HG02588 (cell line): ENCODE measurements at regions not wholly inside any gene's neighbourhood (a gene's known extent, or its start where the extent isn't known, plus 50 kb on each side); places are given as distances from the start of the nearest gene placed in this dataset.
A peak's percentile ranks its signal among the peaks of the same experiment; 100 is the strongest.
"Not testable (repeated sequence)": the region's sequence is repeated elsewhere in the genome, so short reads cannot be mapped to it uniquely, and the experiment has no call there.

Experiments
- ATAC-seq: cut with Tn5 transposase; IDR thresholded peaks from one replicate; pipeline ENCODE4 v1.9.1; 2021; ENCODE audit warnings: mild to moderate bottlenecking, moderate library complexity; ENCODE audit not compliant: unreplicated experiment

DNA sequence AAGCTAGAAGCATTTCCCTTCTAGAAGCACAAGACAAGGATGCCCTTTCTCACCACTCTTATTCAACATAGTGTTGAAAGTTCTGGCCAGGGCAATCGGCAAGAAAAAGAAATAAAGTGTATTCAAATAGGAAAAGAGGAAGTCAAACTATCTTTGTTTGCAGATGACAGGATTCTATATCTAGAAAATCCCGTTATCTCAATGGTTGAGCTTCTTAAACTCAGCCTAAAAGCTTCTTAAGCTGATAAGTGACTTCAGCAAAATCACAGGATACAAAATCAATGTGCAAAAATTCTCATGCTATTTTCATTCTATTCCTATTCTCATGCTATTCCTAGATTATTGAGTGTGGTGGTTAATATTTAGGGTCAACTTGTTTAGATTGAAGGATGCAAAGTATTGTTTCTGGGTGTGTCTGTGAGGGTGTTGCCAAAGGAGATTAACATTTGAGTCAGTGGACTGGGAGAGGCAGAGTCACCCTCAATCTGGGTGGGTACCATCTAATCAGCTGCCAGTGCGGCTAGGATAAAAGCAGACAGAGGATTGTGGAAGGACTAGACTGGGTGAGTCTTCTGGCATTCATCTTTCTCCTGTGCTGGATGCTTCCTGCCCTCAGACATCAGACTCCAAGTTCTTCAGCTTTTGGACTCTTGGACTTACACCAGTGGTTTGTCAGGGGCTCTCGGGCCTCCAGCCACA lies 111.9 kb downstream of the LSMEM1 start:
- ATAC-seq: not testable (repeated sequence)

DNA sequence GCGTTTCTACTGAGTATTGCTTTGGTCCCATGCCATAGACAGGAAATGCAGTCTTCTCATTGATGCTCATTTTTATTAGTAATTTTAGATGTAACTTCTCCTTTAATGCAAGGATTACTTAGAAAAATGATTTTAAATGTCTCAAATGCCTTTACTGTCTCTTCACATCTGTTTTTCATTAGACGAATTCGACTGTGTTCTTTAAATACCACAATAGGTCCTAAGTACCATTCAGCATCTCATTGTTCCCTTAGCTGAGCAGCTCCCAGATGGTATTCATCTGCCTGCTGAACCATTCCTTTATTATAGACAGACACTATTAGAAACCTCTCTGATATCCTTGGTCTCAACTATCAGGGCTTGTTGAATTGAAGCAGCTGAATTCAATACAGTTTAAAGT lies 113.6 kb downstream of the LSMEM1 start:
- no peak for ATAC-seq

GRCh38 chr7:112596260-112596659 lies 115.5 kb downstream of the LSMEM1 start:
- no peak for ATAC-seq

GRCh38 chr7:112596981-112597380 lies 116.2 kb downstream of the LSMEM1 start:
- ATAC-seq: no peak

GRCh38 chr7:112603673-112604072 lies 122.9 kb downstream of the LSMEM1 start:
- ATAC-seq: no peak

- ATAC-seq: no peak
Measured at GRCh38 chr7:112610636-112611035, 129.8 kb downstream of the LSMEM1 start.

- no peak for ATAC-seq
Measured at GRCh38 chr7:112615701-112616100, 134.9 kb downstream of the LSMEM1 start.

DNA sequence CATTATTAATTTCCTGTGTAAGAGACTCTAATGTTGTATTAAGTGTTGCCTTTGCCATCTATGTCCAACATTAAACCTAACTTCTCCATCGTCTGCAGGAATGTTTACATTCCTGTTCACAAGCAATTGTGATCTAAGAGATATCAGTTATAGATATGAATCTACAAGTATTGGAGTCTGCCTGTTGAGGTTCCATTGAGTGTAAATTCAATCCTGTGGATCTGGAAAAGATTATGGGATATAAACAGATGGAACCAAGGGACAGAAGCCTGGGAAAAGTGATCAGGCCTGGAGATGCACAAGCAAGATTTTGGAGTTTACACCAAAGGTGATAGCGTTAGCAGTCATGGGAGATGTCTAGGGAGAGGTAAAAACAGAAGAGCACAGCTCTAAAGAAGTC lies 135.5 kb downstream of the LSMEM1 start:
- no peak for ATAC-seq

GRCh38 chr7:112619343-112619742 lies 138.6 kb downstream of the LSMEM1 start:
- ATAC-seq: no peak

DNA sequence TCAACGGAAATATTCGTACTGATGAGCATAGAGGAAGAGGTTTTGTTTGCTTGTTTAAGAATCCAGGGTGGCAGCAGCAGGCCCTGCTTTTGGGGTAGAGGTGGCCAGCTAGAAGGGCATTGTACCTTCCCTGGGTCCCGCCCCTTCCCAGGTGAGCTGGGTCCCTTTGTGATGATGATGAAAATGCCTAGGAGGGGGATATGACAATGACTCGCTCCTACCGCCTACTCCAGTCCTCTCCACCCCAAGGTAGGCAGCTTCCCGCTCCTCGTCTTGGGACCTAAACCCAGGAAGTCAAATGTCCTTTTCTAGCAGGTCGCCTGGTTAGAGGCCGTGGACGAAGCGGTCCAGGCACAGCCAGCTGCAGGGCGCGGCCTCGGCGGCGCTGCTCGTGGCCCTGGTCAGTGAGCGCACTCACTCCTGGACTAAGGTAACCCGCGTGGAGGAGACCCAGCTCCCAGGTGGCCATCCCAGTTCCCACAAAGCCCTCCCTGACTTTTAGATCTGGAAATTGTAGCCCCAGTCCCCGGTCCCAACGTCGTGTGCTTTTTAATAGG lies 141.4 kb downstream of the LSMEM1 start:
- ATAC-seq: no peak

DNA sequence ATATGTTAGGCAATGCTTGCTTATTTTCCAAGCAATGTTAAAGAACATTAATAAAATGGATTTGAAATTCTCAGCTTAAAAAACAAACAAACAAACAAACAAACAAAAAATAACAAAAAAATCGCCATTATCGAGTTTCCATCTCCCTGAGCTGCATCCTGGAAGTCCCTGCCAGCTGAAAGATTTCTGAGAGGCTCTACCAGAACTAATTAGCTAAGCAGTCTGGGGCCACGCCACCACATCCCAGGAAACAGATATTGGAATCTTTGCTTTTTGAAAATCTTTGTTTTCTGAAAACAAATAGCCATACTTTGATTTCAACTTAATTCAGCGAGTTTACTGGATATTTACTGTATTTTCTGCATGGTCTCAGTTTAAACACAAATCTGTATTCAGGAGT lies 143.6 kb downstream of the LSMEM1 start:
- no peak for ATAC-seq

DNA sequence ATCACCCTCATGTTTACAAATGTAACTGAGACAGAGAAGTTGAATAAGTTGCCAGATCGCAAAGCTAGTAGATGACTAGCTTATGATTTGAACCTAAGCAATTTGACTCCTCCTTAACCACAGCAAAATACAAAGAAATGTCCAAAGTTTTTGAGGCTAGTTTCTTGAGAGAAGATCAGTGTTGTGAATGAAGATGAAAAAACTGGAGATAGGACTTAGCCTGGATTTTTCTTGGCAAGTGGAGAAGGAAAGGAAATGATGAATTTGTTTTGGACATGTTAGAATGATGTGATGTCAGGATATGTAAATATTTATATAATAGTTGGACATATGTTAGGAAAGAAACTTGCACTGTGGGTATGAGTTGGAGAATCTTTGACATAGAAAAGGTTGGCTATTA lies 149.8 kb downstream of the LSMEM1 start:
- ATAC-seq: no peak

- ATAC-seq: no peak
Measured at GRCh38 chr7:112634107-112634506, 153.3 kb downstream of the LSMEM1 start.

- no peak for ATAC-seq
Measured at GRCh38 chr7:112635742-112636141, 154.5 kb downstream of the TMEM168 start.

DNA sequence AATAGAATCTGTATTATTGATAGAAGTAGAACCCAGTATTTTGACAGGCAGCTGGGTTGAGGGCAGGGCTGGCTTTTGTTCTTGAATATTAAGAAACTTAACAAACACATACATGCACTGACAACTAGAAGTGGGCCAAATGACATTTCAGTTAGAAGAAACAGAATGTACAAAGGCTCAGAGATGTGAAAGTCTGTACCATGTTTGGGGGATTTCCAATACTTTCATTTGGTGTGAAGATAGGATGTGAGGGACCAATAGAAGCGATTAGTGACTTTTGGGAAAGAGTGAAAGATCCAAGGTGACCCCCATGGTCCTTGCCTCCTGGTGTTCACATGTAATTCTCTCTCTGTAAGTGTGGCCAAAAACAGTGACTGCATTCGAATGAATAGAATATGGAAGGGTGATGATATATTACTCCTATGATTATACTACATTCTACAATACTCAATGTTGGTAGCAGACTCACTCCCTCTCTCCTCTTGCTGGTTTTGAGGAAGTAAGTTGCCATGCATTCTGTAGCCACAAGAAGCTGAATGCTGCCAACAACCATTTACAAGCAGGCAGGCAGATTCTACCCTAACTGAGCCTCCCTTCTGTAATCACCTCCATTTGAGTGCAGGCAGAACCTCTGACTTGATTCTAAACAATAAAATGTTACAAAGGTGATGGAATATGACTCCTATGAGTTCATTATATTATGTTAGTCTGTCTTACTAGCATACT lies 151.4 kb downstream of the TMEM168 start:
- peak; percentile 37 for ATAC-seq

DNA sequence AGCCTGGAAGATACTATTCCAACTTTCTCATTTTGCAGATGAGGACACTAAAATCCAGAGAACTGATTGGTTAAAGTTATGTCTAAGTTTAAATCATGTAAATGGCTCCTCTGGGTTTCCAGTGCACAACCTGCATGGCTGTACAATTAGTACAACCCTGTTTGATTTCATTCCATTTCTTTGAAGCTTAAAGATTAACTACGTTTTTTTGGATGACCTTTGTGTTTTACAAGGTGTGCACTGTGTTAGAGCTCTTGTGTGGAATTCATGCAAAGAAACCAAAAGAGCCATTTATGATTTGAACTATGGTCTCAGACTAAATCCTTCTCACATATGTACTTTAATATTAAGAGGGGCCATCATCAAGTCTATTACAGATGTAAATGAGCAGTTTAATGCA lies 149.5 kb downstream of the TMEM168 start:
- no peak for ATAC-seq

DNA sequence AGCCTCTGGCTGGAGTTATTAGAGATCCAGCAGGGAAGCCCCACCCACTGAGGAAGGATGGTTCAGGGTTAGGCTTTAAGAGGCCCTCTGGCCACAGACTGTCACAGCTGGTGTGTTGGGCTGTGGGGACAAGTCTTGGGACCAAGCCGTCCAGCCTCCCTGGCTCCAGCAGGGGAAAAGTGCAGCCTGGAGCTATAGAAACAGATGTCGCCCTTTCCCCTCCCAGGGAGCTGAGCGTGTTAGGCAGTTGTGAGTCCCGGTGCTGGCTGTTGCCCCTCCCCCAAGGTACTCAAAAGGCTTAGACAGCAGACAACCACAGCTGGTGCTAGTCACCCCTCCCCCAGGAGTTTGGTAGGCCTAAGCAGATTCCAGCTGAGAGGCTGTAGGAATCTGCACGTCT lies 143.4 kb downstream of the TMEM168 start:
- ATAC-seq: no peak

DNA sequence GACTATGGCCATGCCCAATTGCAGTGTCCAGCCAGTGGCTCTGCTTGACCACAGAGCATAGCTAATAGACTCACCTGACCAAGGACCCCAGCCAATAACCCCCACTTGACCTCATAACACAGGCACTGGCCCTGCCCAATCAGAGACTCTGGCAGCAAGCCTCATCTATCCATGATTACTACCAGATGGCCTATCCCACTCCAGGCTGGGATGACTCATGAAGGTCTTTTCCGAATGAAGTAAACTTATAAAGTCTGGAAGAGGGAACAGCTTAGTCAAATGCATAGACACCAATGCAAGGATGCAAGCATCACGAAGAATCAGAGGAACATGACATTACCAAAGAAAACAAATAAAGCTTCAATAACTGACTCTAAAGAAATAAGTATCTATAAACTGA lies 141.4 kb downstream of the TMEM168 start:
- ATAC-seq: no peak

- ATAC-seq: no peak
Measured at GRCh38 chr7:112649560-112649959, 140.6 kb downstream of the TMEM168 start.

- ATAC-seq: no peak
Measured at GRCh38 chr7:112654322-112655216, 135.6 kb downstream of the TMEM168 start.

GRCh38 chr7:112665709-112666108 lies 124.5 kb downstream of the TMEM168 start:
- ATAC-seq: no peak
